ENCODE measurements at regions not wholly inside any gene's neighbourhood (a gene's known extent, or its start where the extent isn't known, plus 50 kb on each side); places are given as distances from the start of the nearest gene placed in this dataset.
"Not testable (repeated sequence)": the region's sequence is repeated elsewhere in the genome, so short reads cannot be mapped to it uniquely, and the experiment has no call there.

DNA sequence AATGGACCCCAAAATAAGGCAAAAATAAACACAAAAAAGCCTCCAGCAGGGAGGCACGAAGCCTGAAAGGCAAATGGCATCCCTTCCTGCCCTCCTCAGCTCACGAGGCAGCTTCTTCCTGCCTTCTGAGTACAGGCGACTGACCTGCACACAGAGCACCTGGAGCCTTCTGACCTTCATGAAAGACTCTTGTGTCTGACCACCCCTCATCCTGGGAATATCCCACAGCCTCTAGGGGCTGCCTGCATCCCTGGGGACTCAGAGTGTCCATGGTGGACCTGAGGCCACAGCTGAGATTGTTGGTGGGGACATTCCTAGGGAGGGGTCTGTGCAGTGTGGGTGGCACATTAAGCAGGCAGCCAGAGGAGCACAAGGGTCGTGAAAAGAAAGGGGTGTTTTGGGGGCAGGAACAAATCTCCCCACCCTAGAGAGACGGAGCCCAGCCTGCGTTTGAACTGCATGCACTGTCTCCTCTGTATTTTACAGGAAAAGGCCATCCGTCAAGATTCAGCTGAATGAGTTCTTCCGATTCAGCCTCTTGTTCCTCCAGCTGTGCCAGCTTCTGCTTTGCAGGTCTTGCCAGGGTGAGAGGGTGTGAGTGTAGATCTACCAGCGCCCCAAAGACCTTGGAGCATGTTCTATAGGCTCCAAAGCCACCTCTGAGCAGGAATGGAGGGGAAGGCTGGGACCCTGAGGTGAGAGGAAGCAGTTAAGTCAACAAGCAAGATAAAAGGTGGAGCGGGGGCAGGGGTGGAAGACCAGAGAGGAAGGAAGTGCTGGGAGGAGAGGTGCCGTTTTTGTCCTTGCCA is 80.4 kb upstream of the MEF2A start:
- no peak for DNase-seq (ENCODE audit: low read depth in 2 of 2)

DNA sequence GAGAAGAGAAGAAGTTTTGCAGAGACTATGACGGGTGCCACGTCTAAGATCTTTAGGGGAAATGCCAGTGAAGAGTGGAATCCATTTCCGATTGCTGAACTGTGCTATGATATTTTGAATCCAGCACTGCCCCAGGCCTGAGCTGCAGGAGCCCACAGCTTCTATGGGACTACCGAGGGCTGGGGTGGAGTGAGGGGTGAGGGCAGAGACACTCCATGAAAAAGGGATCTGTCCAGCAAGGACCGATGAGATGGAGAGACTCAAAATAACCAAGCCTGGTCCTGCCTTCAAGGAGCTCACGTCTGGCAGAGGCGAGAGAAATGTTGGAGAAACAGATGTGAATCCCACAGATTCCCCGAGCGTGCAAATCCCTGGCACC is 79.8 kb upstream of the MEF2A start:
- DNase-seq (ENCODE audit: low read depth in 2 of 2) = no peak

DNA sequence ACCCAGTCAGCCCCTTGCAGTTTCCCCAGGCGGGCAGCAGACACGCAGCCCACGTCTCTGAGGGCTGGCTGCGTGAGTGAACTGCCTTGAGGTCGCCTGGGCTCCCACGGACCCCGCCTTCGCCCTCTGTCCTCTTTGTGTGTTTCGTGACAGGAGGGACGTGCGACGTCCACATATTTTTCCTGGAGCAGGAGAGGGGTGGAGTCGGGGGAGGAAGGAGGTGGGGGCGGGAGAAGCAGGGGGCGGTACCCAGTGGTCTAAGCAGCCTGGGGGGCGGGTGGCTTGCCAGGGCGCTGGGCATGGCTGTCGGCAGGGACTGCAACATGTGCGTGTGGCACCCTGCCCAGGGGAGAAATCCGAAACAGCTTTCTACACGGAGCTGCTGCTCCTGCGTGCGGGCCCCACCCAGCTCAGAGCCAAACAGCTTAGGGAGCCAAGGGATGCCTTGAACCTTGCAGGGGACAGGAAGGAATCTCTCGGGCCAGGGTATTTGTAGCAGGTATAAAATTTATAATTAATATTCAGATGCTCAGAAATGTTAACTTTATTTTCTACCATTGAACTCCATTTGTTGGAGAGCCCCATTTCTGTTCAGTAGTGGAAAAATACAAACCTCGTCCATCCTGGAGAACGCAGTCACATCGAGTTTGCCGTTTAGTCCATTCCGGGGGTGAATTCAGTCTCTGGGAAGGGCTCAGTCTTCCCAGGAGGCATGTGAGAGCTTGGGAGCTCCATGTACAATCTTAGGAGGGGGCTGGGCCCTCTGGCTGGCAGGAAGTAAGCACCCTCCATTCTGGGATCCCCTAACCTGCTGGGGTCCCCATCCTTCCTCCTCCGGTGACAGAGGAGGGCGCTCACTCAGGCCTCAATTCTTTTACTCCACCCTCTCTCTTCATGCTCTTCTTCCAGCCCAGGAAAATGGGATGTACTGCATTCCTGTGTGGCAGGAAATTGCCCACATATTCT is 79.1 kb upstream of the MEF2A start:
- peak; percentile 42 to 46 for DNase-seq (ENCODE audit: low read depth in 2 of 2)

DNA sequence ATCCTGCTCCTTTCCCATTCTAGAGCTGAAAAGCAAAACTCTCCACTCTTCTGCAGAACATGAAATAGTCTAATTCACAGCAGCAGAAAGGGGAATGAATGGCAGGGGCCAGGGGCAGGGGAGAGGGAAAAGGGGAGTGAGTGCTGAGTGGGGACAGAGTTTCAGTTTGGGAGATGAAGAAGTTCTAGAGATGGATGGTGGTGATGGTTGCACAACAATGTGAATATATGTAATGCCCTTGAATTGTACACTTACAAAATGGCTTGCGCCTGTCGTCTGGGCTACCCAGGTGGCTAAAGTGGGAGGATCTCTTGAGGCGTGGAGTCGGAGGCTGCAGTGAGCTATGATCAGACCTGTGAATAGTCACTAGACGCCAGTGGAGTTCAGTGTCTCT is 78.5 kb upstream of the MEF2A start:
- no peak for DNase-seq (ENCODE audit: low read depth in 2 of 2)

DNA sequence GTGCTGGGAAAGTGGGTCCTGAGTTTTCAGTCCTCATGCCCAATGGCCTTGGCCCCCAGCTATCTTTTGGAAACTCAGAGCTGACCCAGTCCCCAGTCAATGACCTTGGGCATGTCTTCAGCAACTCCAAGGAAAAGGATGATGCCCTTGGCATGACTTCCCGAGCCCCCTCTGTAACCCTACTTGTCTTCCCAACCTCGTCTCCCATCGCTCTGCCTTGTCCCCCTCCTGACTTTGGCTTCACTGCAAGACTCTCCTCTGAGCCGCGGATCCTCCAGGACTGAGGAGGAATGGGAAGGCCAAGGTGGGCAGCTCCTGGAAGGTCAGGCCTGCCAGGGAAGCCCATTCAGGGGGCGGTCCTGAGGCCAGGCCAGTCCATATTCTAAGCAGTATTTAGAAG is 73.5 kb upstream of the MEF2A start:
- DNase-seq (ENCODE audit: low read depth in 2 of 2) = no peak

DNA sequence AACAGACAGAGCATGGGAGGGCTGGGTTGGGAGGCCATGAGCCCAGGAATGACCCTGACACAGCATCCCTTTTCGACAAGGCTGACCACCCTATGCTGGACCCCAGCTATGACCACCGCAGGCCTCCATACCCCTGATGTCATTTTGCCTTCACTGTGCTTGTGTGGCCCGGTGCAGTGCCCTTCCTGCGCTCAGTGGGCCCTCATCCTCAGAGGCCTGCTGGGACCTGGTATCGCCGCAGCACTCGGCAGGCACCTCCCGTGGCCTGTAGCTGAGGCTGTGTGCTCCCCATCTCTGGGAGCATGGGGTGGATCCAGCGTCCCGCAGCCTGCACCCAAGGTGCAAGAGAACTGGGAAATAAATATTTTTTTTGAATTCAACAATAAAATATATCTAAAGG is 73.1 kb upstream of the MEF2A start:
- no peak for DNase-seq (ENCODE audit: low read depth in 2 of 2)

DNA sequence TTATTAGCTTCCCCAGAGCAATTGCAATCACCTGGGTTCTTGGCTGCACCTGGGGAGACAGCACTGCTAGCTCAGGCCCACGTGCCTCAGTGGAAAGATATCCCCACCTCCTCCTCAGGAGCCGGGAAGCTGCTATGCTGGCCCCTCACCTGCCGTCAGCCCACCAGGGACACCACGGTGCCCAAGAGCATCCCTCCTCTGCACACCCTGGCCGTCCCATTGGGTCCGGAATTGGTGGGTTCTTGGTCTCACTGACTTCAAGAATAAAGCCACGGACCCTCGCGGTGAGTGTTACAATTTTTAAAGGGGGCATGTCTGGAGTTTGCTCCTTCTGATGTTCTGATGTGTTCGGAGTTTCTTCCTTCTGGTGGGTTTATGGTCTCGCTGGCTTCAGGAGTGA is 72.3 kb upstream of the MEF2A start:
- no peak for DNase-seq (ENCODE audit: low read depth in 2 of 2)

DNA sequence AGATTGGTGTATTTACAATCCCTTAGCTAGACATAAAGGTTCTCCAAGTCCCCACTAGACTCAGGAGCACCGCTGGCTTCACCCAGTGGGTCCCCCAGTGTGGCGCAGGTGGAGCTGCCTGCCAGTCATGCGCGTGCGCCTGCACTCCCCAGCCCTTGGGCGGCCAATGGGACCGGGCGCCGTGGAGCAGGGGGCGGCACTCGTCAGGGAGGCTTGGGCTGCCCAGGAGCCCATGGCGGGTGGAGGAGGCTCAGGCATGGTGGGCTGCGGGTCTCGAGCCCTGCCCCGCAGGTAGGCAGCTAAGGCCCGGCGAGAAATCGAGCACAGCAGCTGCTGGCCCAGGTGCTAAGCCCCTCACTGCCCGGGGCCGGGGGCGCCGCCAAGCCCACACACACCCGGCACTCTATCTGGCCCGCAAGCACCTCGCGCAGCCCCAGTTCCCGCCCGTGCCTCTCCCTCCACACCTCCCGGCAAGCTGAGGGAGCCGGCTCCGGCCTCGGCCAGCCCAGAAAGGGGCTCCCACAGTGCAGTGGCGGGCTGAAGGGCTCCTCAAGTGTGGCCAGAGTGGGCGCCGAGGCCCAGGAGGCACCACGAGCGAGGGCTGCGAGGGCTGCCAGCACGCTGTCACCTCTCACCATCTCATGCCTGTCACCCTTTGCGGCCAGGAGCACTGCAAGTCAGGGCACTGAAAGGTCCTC is 71.1 kb upstream of the MEF2A start:
- not testable (repeated sequence) for DNase-seq (ENCODE audit: low read depth in 2 of 2)

DNA sequence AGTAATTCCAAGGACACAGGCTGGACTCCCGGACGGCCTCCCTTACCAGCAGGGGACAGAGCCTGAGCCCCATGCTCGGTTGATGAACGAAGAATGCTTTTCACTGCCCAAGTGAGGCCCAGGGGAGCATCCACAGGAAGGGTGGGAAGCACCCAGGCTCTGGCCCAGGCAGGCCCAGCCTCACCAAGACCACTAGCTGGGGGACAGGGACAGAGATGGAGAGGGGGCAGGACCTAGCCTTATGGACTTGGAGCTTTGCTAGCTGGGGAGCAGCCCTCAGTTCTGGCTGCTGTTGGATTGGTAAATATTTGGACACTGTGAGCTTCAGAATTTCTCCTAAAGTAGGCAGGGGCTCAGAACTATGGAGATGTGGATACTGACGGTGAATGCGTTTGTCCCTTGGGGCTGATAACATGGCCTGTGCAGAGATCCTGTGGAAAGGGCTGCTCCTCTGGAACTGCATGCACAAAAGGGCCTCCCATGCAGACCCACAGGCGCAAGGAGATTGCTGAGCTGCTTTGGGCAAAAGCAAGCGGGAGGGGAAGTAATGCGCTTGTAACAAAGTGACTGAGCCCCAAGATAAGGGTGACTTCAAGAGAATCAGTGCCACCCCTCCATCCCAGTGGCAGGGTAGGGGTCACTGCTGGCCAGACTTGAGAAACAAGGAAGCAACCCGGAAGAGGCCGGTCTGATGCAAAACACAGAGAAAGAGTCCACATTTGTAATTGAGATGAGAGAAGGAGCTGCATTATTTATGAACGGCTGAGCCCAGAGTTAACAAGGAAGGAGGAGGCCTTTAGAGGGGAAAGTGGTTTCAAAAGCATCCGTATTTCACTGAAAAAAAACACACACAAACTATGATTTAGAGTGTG is 70.1 kb upstream of the MEF2A start:
- DNase-seq (ENCODE audit: low read depth in 2 of 2) = no peak

DNA sequence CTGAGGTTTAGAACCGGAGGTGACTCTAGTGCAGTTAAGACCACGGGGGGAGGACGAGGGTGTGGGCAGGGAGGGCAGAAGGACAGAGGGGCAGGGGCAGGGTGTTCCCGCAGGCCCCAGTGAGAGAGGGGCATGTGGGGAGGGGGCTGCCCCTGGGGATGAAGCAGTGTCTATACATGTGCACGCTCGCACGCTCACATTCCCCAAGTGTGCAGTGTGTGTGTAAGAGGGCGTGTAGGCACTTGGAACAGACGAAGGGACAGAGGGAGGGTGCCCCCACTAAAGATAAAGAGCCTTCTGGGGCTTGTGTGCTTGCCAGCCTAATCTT is 69.5 kb upstream of the MEF2A start:
- no peak for DNase-seq (ENCODE audit: low read depth in 2 of 2)

DNA sequence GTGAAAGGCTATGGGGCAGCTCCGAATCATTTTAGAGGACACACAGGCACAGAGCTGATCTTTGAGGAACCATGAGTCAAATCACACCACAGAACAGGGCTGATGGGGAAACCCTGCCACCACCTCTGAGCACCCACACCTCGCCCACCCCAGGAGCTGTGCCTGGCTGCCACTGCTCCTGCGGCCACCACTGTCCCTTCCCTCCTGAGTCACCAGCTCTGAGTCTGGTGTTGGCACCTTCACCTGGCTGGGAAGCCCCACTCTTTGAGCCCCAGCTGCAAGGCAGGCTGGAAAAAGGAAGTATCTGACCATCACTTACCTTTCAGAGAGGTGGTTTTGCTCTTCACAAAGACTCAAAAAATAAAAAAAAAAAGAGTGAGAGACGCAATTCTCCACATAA is 63.6 kb upstream of the MEF2A start:
- DNase-seq (ENCODE audit: low read depth in 2 of 2) = no peak

DNA sequence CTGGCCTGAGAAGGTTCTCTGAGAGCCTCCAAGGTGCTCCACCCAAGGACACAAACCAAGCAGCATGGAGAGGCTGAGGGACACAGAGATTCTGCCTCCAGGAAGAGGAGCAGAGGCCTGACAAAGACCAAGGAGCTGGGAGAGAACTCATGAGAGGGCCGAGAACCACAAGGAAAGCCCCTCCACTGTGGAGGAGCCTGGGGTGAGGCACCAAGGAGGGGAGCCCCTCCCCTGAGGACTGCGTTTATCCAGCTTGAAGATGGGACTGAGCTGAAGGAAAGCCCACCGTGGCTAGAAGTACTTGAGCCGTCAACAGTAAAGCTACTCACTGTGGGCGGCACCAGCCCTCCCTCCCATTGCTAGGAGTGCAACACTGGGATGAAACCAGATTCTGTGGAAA is 63.1 kb upstream of the MEF2A start:
- no peak for DNase-seq (ENCODE audit: low read depth in 2 of 2)

DNA sequence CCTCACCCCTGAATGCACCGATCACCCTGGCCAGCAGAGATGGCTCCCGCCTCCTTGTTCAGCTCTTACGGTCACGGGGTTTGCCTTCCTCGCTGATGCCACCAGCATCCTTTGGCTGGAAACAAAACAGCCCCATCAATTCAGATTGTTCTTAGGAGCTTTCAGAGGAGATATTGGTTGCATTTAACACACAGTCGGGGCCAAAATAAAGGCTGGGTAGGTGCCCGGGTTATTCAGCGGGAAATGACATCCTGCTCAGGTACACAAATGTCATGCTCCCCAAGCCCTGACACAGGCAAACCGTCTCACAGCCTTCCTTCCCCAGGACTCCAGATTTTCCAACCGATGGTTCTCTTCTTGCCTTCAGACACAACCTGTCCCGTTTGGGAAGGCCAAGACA is 62.4 kb upstream of the MEF2A start:
- no peak for DNase-seq (ENCODE audit: low read depth in 2 of 2)

DNA sequence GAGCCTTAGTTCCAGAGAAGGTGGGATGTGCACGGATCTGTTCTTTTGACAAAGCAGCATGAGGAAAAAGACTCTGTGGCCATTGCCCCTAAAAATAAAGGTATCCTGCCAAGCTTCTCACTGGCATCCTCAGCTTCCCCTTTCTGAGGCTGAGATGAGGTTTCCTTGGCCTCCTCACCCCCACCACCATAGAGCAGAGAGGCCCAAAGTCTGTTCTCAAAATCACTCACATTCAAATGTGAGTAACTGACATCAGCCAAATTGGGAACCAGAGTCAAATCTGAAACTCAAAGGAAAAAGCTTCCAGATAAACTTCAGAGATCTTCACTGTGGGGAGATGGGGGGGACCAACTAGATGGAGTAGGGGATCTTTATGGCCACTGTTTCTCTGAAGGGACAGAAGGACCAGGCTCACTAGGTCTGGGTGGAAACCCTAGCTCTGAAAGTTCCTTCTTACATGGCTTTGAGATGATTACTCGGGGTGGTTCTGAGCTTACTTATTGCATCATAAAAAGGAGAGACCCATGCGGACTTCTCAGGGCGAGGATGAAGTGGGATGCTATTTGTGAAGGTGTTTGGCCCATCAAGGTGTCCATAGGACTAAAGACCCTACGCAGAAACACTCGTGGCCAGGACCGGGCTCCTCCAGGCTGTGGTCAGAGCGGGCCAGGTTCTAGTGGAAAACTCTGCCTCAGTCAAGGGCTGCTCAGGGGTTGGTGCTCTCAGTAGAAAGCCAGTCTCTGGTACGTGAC is 61.5 kb upstream of the MEF2A start:
- no peak for DNase-seq (ENCODE audit: low read depth in 2 of 2)

DNA sequence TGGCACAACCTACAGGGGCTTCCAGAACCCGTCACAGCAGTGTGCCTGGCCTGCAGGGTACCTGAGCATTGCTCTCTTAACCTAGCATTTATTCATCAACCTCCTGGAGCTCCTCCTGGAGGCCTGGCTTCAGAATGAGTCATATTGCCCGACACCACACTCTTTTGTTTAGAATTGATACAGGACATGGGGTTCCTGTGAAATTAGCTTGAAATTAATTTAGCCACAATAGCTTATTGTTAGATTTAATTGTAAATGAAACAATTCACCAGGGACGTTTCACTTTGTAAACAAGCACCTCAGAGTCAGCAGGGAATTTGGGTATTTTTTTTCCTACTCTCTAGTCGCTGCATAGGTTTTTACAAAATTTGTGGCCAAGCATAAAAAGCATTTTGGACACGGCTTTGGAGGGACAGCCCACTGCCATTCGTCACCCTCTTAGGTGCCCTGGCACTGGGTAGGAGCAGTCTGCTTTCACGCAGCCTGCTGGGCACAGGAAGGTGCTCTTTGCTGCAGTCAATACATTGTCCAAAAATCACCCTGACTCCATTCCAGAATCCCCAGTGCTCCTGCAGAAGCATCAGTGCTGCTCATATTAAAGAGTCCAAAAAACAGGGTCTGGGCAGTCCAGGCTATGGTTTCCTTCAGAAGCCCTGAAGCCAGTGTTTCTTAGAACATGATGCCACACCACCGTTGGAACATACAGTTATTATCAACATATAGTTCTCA is 60.8 kb upstream of the MEF2A start:
- no peak for DNase-seq (ENCODE audit: low read depth in 2 of 2)

DNA sequence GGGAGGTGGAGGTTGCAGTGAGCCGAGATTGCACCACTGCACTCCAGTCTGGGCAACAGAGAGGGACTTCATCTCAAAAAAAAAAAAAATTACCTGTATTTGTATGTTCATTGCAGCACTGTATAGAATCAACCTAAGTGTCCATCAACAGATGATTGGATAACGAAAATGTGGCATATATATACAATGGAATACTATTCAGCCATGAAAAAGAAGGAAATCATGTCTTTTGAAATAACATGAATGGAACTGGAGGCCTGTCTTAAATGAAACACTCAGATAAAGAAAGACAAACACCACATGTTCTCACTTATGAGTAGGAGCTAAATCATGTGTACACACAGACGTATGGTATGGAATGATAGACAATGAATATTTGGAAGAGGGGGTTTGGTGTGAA is 59.4 kb upstream of the MEF2A start:
- no peak for DNase-seq (ENCODE audit: low read depth in 2 of 2)

DNA sequence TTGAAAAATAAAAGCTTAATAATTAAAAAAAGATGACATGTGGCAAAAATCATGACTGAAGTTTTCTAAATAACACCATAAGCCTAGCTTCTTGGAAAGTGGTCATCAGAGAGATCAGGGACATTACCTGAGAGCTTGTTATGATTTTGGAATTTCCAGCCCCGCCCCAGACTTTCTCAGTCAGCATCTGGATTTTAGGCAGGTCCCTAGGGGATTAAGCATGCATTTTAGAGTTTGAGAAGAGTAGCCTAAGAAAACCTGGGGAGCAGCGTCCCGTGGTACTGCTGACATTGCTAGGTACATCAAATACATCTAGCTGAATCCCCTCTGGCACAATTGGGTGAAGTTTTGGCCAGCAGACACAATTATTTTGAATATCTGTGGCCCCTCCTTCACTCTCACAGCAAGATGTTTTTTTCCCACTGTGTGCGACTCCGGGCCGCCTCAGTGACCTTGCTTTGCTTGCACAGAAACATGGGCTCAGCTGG is 58.7 kb upstream of the MEF2A start:
- no peak for DNase-seq (ENCODE audit: low read depth in 2 of 2)

DNA sequence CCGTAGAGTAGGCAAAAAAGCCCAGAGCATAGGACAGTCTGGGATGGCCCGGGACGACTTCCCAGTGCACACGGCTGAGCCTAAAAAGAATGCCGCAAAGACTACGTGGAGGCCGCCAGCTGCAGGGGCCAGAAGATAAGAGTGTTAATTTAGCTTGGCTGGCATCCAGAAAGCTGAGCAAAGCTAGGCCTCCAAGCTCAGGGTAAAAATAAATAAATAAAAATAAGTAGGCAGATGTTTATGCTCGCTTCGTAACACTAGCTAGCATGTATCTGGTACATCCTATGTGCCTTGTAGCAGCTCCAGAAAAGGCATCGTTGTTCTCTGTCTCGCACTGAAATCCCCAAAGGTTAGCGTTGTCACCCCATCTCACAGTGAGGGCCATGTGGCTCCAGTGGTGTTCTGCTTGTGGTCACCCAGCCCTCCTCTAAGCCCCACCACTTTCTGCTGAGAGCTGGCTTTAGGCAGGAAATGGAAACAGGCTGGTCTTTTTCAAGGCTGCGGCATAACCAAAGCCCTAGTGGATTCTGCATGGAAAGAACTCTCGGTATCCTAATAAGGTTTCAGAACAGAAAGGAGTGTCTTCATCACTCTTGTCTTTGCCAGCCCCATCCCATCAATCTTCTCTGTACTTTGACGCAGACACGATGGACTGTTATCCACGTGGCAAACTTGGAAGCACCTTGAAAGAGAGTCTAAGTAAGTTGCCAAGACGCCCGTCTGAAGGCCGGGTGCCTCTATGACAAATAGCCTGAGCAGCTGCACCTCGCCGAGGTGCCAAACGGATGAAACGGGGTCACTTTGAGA is 58.1 kb upstream of the MEF2A start:
- DNase-seq (ENCODE audit: low read depth in 2 of 2) = peak; percentile 34 to 36

DNA sequence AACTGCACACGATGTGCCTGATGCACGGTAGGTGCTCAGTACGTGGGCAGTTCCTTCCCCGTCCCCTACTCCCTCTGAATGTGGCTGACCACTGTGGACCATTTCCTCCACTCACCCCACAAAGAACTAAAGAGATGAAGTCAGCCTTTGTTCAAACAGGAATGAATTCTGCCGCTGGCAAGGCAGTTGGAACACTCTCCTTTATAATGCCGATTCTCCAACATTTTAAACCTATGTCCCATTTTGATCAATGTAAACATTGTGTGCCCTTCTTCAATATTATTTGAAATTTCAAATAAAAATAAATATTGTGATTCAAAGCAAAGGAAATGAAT is 57.5 kb upstream of the MEF2A start:
- DNase-seq (ENCODE audit: low read depth in 2 of 2) = no peak

All from fibroblast of skin of left quadriceps (primary cell).